H7 (cell line): ENCODE measurements at regions not wholly inside any gene's neighbourhood (a gene's known extent, or its start where the extent isn't known, plus 50 kb on each side); places are given as distances from the start of the nearest gene placed in this dataset.

Source experiments
- DNase-seq: peaks from one replicate; pipeline ENCODE4 v3.0.0; 2012
- H3K27me3 ChIP-seq: 2 replicates; pipeline ENCODE4 v1.6.0; 2011; ENCODE audit warnings: mild to moderate bottlenecking, low read length; ENCODE audit not compliant: control insufficient read depth, insufficient read depth
- H3K36me3 ChIP-seq: replicated peaks from 2 replicates; pipeline ENCODE4 v1.5.1; 2011; ENCODE audit warnings: low read length; ENCODE audit not compliant: control insufficient read depth, insufficient read depth
- H3K4me3 ChIP-seq: 2 replicates; pipeline ENCODE4 v1.5.1; 2011; ENCODE audit warnings: low read depth, mild to moderate bottlenecking, control low read depth, low read length, moderate library complexity; ENCODE audit not compliant: insufficient read depth

- DNase-seq, result no peak
- no peak overlapping the region for H3K4me3 ChIP-seq
- H3K27me3 ChIP-seq, result no peaks in the 10 kb centered on the region
Observed at GRCh38 chr18:22091341-22091740, 78.0 kb upstream of the GATA6 start.

GRCh38 chr18:22093731-22094357 is 75.5 kb upstream of the GATA6 start:
- no peak for DNase-seq
- H3K36me3 ChIP-seq, result no peaks in the 10 kb centered on the region
- no peaks in the 10 kb centered on the region for H3K27me3 ChIP-seq
- H3K4me3 ChIP-seq, result no peak overlapping the region

More at GRCh38 chr18:22091341-22091740, 78.0 kb upstream of the GATA6 start:
- no peaks in the 10 kb centered on the region for H3K36me3 ChIP-seq

GRCh38 chr18:22094358-22094734 is 75.0 kb upstream of the GATA6 start:
- no peak for DNase-seq
- H3K4me3 ChIP-seq, result no peak overlapping the region
- H3K27me3 ChIP-seq, result no peaks in the 10 kb centered on the region

GRCh38 chr18:22098563-22098989 is 70.8 kb upstream of the GATA6 start:
- no peak for DNase-seq
- no peaks in the 10 kb centered on the region for H3K36me3 ChIP-seq
- H3K27me3 ChIP-seq, result no peaks in the 10 kb centered on the region; the same call in 1 of the 2 replicates
- H3K4me3 ChIP-seq, result no peak overlapping the region

More at GRCh38 chr18:22094358-22094734, 75.0 kb upstream of the GATA6 start:
- H3K36me3 ChIP-seq, result no peaks in the 10 kb centered on the region

- no peak for DNase-seq
- peaks cover 6% of the 10 kb centered on the region; the same call in 1 of the 2 replicates for H3K27me3 ChIP-seq
Observed at GRCh38 chr18:22099925-22100324, 69.5 kb upstream of the GATA6 start.

GRCh38 chr18:22101731-22102130 is 67.7 kb upstream of the GATA6 start:
- Histone ChIP-seq H3K27me3 (peaks cover 6% of the 10 kb centered on the region; the same call in 1 of the 2 replicates), H3K36me3 (no peaks in the 10 kb centered on the region), H3K4me3 (no peak overlapping the region)
- no peak for DNase-seq

More at GRCh38 chr18:22099925-22100324, 69.5 kb upstream of the GATA6 start:
- Histone ChIP-seq H3K4me3 (no peak overlapping the region), H3K36me3 (no peaks in the 10 kb centered on the region)

- peaks cover 6% of the 10 kb centered on the region; the same call in 1 of the 2 replicates for H3K27me3 ChIP-seq
- no peak overlapping the region for H3K4me3 ChIP-seq
- no peak for DNase-seq
- H3K36me3 ChIP-seq, result no peaks in the 10 kb centered on the region
Observed at GRCh38 chr18:22102953-22103646, 66.3 kb upstream of the GATA6 start.

GRCh38 chr18:22103647-22104031 is 65.8 kb upstream of the GATA6 start:
- DNase-seq, result no peak
- Histone ChIP-seq H3K27me3 (peaks cover 6% of the 10 kb centered on the region; the same call in 1 of the 2 replicates), H3K4me3 (no peak overlapping the region), H3K36me3 (no peaks in the 10 kb centered on the region)

GRCh38 chr18:22106536-22107292 is 62.7 kb upstream of the GATA6 start:
- DNase-seq, result no peak
- no peaks in the 10 kb centered on the region for H3K36me3 ChIP-seq
- H3K27me3 ChIP-seq, result peaks cover 6% of the 10 kb centered on the region; the same call in 1 of the 2 replicates
- H3K4me3 ChIP-seq, result no peak overlapping the region

GRCh38 chr18:22108674-22109073 is 60.7 kb upstream of the GATA6 start:
- H3K36me3 ChIP-seq, result no peaks in the 10 kb centered on the region
- no peak overlapping the region for H3K4me3 ChIP-seq
- H3K27me3 ChIP-seq, result peaks cover 6% of the 10 kb centered on the region; the same call in 1 of the 2 replicates
- DNase-seq, result peak; percentile 49

- H3K4me3 ChIP-seq, result no peak overlapping the region
- DNase-seq, result no peak
- no peaks in the 10 kb centered on the region for H3K27me3 ChIP-seq
- H3K36me3 ChIP-seq, result no peaks in the 10 kb centered on the region
Observed at GRCh38 chr18:22109535-22109934, 59.9 kb upstream of the GATA6 start.

GRCh38 chr18:22110461-22110924 is 58.9 kb upstream of the GATA6 start:
- peak; percentile 25 for DNase-seq
- Histone ChIP-seq H3K27me3 (no peaks in the 10 kb centered on the region), H3K36me3 (no peaks in the 10 kb centered on the region), H3K4me3 (no peak overlapping the region)

GRCh38 chr18:22112215-22112614 is 57.2 kb upstream of the GATA6 start:
- Histone ChIP-seq H3K27me3 (no peaks in the 10 kb centered on the region), H3K4me3 (no peak overlapping the region), H3K36me3 (no peaks in the 10 kb centered on the region)
- DNase-seq, result no peak

- H3K4me3 ChIP-seq, result no peak overlapping the region
- no peak for DNase-seq
- H3K27me3 ChIP-seq, result no peaks in the 10 kb centered on the region
- H3K36me3 ChIP-seq, result no peaks in the 10 kb centered on the region
Observed at GRCh38 chr18:22113144-22113844, 56.1 kb upstream of the GATA6 start.
